CD4-positive, CD25-positive, alpha-beta regulatory T cell (primary cell): ENCODE measurements at regions not wholly inside any gene's neighbourhood (a gene's known extent, or its start where the extent isn't known, plus 50 kb on each side); places are given as distances from the start of the nearest gene placed in this dataset.

ENCODE experiments used
- ATAC-seq, 2 donors: fragments of 150-1000 bp; cut with Tn5 transposase; one replicate each; pipeline ENCODE4 v1.10.0; 2021; ENCODE audit warnings: low read depth in 2 of 2, moderate number of reproducible peaks in 2 of 2, moderate library complexity in 1 of 2
- DNase-seq, 3 donors: peaks; one replicate each; pipeline versions ENCODE4 v3.0.0 to v3.0.0-alpha.2; 2012 to 2022; ENCODE audit warnings: mixed read lengths in 1 of 3
- H3K27ac ChIP-seq: one replicate; pipeline ENCODE4 v1.7.0; 2013; ENCODE audit warnings: mild to moderate bottlenecking, low read length; ENCODE audit not compliant: insufficient read depth, poor library complexity, severe bottlenecking
- H3K27me3 ChIP-seq: one replicate; pipeline ENCODE4 v1.7.0; 2013; ENCODE audit warnings: low read length; ENCODE audit not compliant: control insufficient read depth, insufficient read depth
- H3K36me3 ChIP-seq: one replicate; pipeline ENCODE4 v1.7.0; 2013; ENCODE audit warnings: mild to moderate bottlenecking, low read length, moderate library complexity; ENCODE audit not compliant: control insufficient read depth, insufficient read depth
- H3K4me1 ChIP-seq: 2 replicates; pipeline ENCODE4 v1.7.0; 2013; ENCODE audit warnings: mild to moderate bottlenecking, low read length; ENCODE audit not compliant: insufficient read depth, control insufficient read depth, poor library complexity, severe bottlenecking
- H3K4me3 ChIP-seq: one replicate; pipeline ENCODE4 v1.7.0; 2013; ENCODE audit warnings: low read depth, mild to moderate bottlenecking, low read length, moderate library complexity
- H3K9me3 ChIP-seq, 2 experiments: 1 replicate in 1 of 2; 2 replicates in 1 of 2; pipeline ENCODE4 v1.7.0; 2013; ENCODE audit warnings: low read length in 2 of 2, mild to moderate bottlenecking in 1 of 2, moderate library complexity in 1 of 2; ENCODE audit not compliant: control insufficient read depth in 2 of 2
- H3K27ac Mint-ChIP-seq, 3 donors: one replicate each; pipeline ENCODE4 v1.8.0; 2020 to 2022; ENCODE audit warnings: mild to moderate bottlenecking in 3 of 3, mixed read lengths in 3 of 3, moderate library complexity in 2 of 3
- H3K27me3 Mint-ChIP-seq: one replicate; pipeline ENCODE4 v1.8.0; 2022; ENCODE audit warnings: mild to moderate bottlenecking, mixed read lengths
- H3K36me3 Mint-ChIP-seq: one replicate; pipeline ENCODE4 v1.8.0; 2020; ENCODE audit warnings: mixed read lengths
- H3K4me1 Mint-ChIP-seq, 4 donors: one replicate each; pipeline ENCODE4 v1.8.0; 2020 to 2022; ENCODE audit warnings: mixed read lengths in 4 of 4, mild to moderate bottlenecking in 1 of 4
- H3K4me3 Mint-ChIP-seq, 4 donors: one replicate each; pipeline ENCODE4 v1.8.0; 2020 to 2022; ENCODE audit warnings: mild to moderate bottlenecking in 4 of 4, mixed read lengths in 4 of 4, moderate library complexity in 3 of 4
- H3K9me3 Mint-ChIP-seq, 7 donors: one replicate each; pipeline ENCODE4 v1.8.0; 2020 to 2022; ENCODE audit warnings: mixed read lengths in 7 of 7, mild to moderate bottlenecking in 3 of 7, moderate library complexity in 2 of 7

GRCh38 chr4:27721193-27721592 lies 860.6 kb downstream of the STIM2 start:
- H3K4me1 ChIP-seq, result no peaks in the 10 kb centered on the region
- no peaks in the 10 kb centered on the region for H3K27me3 ChIP-seq
- H3K27ac Mint-ChIP-seq, result no peak overlapping the region
- no peaks in the 10 kb centered on the region for H3K4me1 Mint-ChIP-seq
- no peaks in the 10 kb centered on the region for H3K36me3 ChIP-seq
- H3K9me3 ChIP-seq, result peaks cover 0 to 1% of the 10 kb centered on the region in 2 experiments
- no peak for ATAC-seq
- no peak for DNase-seq
- H3K27ac ChIP-seq, result no peak overlapping the region
- H3K9me3 Mint-ChIP-seq, result peaks cover 0 to 16% (median 5%) of the 10 kb centered on the region in 7 donors
- H3K4me3 Mint-ChIP-seq, result no peak overlapping the region
- no peaks in the 10 kb centered on the region for H3K27me3 Mint-ChIP-seq
- H3K36me3 Mint-ChIP-seq, result no peaks in the 10 kb centered on the region
- no peak overlapping the region for H3K4me3 ChIP-seq

GRCh38 chr4:27728892-27729291 lies 868.3 kb downstream of the STIM2 start:
- no peaks in the 10 kb centered on the region for H3K9me3 ChIP-seq
- no peaks in the 10 kb centered on the region for H3K27me3 ChIP-seq
- no peaks in the 10 kb centered on the region for H3K36me3 ChIP-seq
- ATAC-seq, result no peak
- Mint-ChIP-seq H3K27ac (no peak overlapping the region), H3K4me1 (no peaks in the 10 kb centered on the region), H3K36me3 (no peaks in the 10 kb centered on the region), H3K4me3 (no peak overlapping the region), H3K9me3 (peaks cover 0 to 19% (median 3%) of the 10 kb centered on the region in 7 donors), H3K27me3 (no peaks in the 10 kb centered on the region)
- H3K27ac ChIP-seq, result no peak overlapping the region
- no peak for DNase-seq
- H3K4me1 ChIP-seq, result no peaks in the 10 kb centered on the region
- no peak overlapping the region for H3K4me3 ChIP-seq

- no peaks in the 10 kb centered on the region for H3K36me3 ChIP-seq
- no peak overlapping the region for H3K4me3 ChIP-seq
- Mint-ChIP-seq H3K9me3 (peaks cover 0 to 20% (median 10%) of the 10 kb centered on the region in 7 donors), H3K4me1 (no peaks in the 10 kb centered on the region), H3K4me3 (no peak overlapping the region), H3K36me3 (no peaks in the 10 kb centered on the region), H3K27me3 (no peaks in the 10 kb centered on the region), H3K27ac (no peak overlapping the region)
- H3K27me3 ChIP-seq, result no peaks in the 10 kb centered on the region
- H3K27ac ChIP-seq, result no peak overlapping the region
- no peaks in the 10 kb centered on the region for H3K9me3 ChIP-seq
- DNase-seq (no peak), ATAC-seq (no peak)
- H3K4me1 ChIP-seq, result no peaks in the 10 kb centered on the region
These were observed 882.2 kb downstream of the STIM2 start for GRCh38 chr4:27742816-27743215.

GRCh38 chr4:27759611-27760575 lies 899.3 kb downstream of the STIM2 start:
- H3K4me3 Mint-ChIP-seq, result no peak overlapping the region
- no peak overlapping the region for H3K27ac Mint-ChIP-seq
- H3K9me3 Mint-ChIP-seq, result peaks cover 0 to 14% (median 3%) of the 10 kb centered on the region in 7 donors
- Histone ChIP-seq H3K27me3 (no peaks in the 10 kb centered on the region), H3K4me1 (no peaks in the 10 kb centered on the region), H3K36me3 (no peaks in the 10 kb centered on the region), H3K4me3 (no peak overlapping the region), H3K9me3 (no peaks in the 10 kb centered on the region), H3K27ac (no peak overlapping the region)
- no peaks in the 10 kb centered on the region for H3K36me3 Mint-ChIP-seq
- ATAC-seq (no peak), DNase-seq (no peak)
- H3K4me1 Mint-ChIP-seq, result no peaks in the 10 kb centered on the region
- no peaks in the 10 kb centered on the region for H3K27me3 Mint-ChIP-seq

GRCh38 chr4:27763830-27764525 lies 903.3 kb downstream of the STIM2 start:
- no peaks in the 10 kb centered on the region for H3K9me3 ChIP-seq
- H3K27me3 Mint-ChIP-seq, result no peaks in the 10 kb centered on the region
- H3K4me3 ChIP-seq, result no peak overlapping the region
- DNase-seq (no peak), ATAC-seq (no peak)
- no peaks in the 10 kb centered on the region for H3K36me3 Mint-ChIP-seq
- no peaks in the 10 kb centered on the region for H3K36me3 ChIP-seq
- H3K4me1 ChIP-seq, result no peaks in the 10 kb centered on the region
- H3K27ac ChIP-seq, result no peak overlapping the region
- H3K4me3 Mint-ChIP-seq, result no peak overlapping the region
- H3K9me3 Mint-ChIP-seq, result peaks cover 0 to 21% (median 6%) of the 10 kb centered on the region in 7 donors
- no peaks in the 10 kb centered on the region for H3K27me3 ChIP-seq
- no peaks in the 10 kb centered on the region for H3K4me1 Mint-ChIP-seq
- H3K27ac Mint-ChIP-seq, result no peak overlapping the region

- Mint-ChIP-seq H3K27me3 (no peaks in the 10 kb centered on the region), H3K27ac (no peak overlapping the region), H3K36me3 (no peaks in the 10 kb centered on the region), H3K9me3 (peaks cover 0 to 21% (median 4%) of the 10 kb centered on the region in 7 donors), H3K4me1 (no peaks in the 10 kb centered on the region), H3K4me3 (no peak overlapping the region)
- H3K9me3 ChIP-seq, result no peaks in the 10 kb centered on the region
- no peaks in the 10 kb centered on the region for H3K27me3 ChIP-seq
- no peak for DNase-seq
- no peaks in the 10 kb centered on the region for H3K36me3 ChIP-seq
- ATAC-seq, result no peak
- no peak overlapping the region for H3K4me3 ChIP-seq
- H3K4me1 ChIP-seq, result no peaks in the 10 kb centered on the region
- no peak overlapping the region for H3K27ac ChIP-seq
These were observed 903.8 kb downstream of the STIM2 start for GRCh38 chr4:27764526-27764837.

- H3K4me3 ChIP-seq, result no peak overlapping the region
- DNase-seq (no peak), ATAC-seq (no peak)
- no peaks in the 10 kb centered on the region for H3K36me3 Mint-ChIP-seq
- no peaks in the 10 kb centered on the region for H3K27me3 Mint-ChIP-seq
- H3K9me3 Mint-ChIP-seq, result peaks cover 0 to 14% (median 1%) of the 10 kb centered on the region in 7 donors
- H3K36me3 ChIP-seq, result no peaks in the 10 kb centered on the region
- no peak overlapping the region for H3K27ac Mint-ChIP-seq
- H3K27ac ChIP-seq, result no peak overlapping the region
- H3K9me3 ChIP-seq, result peaks cover 0 to 4% of the 10 kb centered on the region in 2 experiments
- H3K4me3 Mint-ChIP-seq, result no peak overlapping the region
- no peaks in the 10 kb centered on the region for H3K4me1 ChIP-seq
- H3K27me3 ChIP-seq, result no peaks in the 10 kb centered on the region
- H3K4me1 Mint-ChIP-seq, result no peaks in the 10 kb centered on the region
These were observed 910.3 kb downstream of the STIM2 start for GRCh38 chr4:27770895-27771294.
